ENCODE measurements at regions not wholly inside any gene's neighbourhood (a gene's known extent, or its start where the extent isn't known, plus 50 kb on each side); places are given as distances from the start of the nearest gene placed in this dataset.

- Mint-ChIP-seq H3K9me3 (no peaks in the 10 kb centered on the region), H3K4me1 (no peaks in the 10 kb centered on the region), H3K4me3 (no peak overlapping the region), H3K27ac (no peak overlapping the region), H3K36me3 (ENCODE audit: low read depth) (no peaks in the 10 kb centered on the region), H3K27me3 (ENCODE audit: low read depth) (no peaks in the 10 kb centered on the region)
- TF ChIP-seq, protein P1, sequence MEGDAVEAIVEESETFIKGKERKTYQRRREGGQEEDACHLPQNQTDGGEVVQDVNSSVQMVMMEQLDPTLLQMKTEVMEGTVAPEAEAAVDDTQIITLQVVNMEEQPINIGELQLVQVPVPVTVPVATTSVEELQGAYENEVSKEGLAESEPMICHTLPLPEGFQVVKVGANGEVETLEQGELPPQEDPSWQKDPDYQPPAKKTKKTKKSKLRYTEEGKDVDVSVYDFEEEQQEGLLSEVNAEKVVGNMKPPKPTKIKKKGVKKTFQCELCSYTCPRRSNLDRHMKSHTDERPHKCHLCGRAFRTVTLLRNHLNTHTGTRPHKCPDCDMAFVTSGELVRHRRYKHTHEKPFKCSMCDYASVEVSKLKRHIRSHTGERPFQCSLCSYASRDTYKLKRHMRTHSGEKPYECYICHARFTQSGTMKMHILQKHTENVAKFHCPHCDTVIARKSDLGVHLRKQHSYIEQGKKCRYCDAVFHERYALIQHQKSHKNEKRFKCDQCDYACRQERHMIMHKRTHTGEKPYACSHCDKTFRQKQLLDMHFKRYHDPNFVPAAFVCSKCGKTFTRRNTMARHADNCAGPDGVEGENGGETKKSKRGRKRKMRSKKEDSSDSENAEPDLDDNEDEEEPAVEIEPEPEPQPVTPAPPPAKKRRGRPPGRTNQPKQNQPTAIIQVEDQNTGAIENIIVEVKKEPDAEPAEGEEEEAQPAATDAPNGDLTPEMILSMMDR (IDR thresholded peaks at IDR 0.05; ENCODE audit: unreplicated experiment in 3 of 3), result no peak
Observed at GRCh38 chr2:154911729-154912128, 213.2 kb downstream of the KCNJ3 start.

GRCh38 chr2:154910701-154911100 lies 212.2 kb downstream of the KCNJ3 start:
- Mint-ChIP-seq H3K4me3 (no peak overlapping the region), H3K9me3 (no peaks in the 10 kb centered on the region), H3K4me1 (no peaks in the 10 kb centered on the region), H3K36me3 (ENCODE audit: low read depth) (no peaks in the 10 kb centered on the region), H3K27ac (no peak overlapping the region), H3K27me3 (ENCODE audit: low read depth) (no peaks in the 10 kb centered on the region)
- TF ChIP-seq, protein P1 (IDR thresholded peaks at IDR 0.05; ENCODE audit: unreplicated experiment in 3 of 3), result no peak

- H3K4me1 Mint-ChIP-seq, result no peaks in the 10 kb centered on the region
- H3K27me3 Mint-ChIP-seq (ENCODE audit: low read depth), result no peaks in the 10 kb centered on the region
- H3K9me3 Mint-ChIP-seq, result no peaks in the 10 kb centered on the region
- TF ChIP-seq, protein P1 (IDR thresholded peaks at IDR 0.05; ENCODE audit: unreplicated experiment in 3 of 3), result no peak
- no peaks in the 10 kb centered on the region for H3K36me3 Mint-ChIP-seq (ENCODE audit: low read depth)
- no peak overlapping the region for H3K4me3 Mint-ChIP-seq
- H3K27ac Mint-ChIP-seq, result no peak overlapping the region
Observed at GRCh38 chr2:154908327-154908726, 209.8 kb downstream of the KCNJ3 start.
